K562 (cell line): ENCODE measurements at regions not wholly inside any gene's neighbourhood (a gene's known extent, or its start where the extent isn't known, plus 50 kb on each side); places are given as distances from the start of the nearest gene placed in this dataset.

ENCODE experiments used
- DPF2 ChIP-seq: fragments of 450-650 bp; IDR thresholded peaks from 2 replicates; pipeline ENCODE4 v1.6.1; 2016
- KDM4B ChIP-seq, 2 experiments: fragments of 450-650 bp in 1 of 2; sonication (generic) in 1 of 2; IDR thresholded peaks; 2 replicates each; pipeline ENCODE4 v1.6.1; 2016 to 2017; ENCODE audit warnings: borderline replicate concordance in 2 of 2, antibody characterized with exemption in 1 of 2, low read depth in 1 of 2, mild to moderate bottlenecking in 1 of 2
- MIER1 ChIP-seq: fragments of 450-650 bp; IDR thresholded peaks from 2 replicates; pipeline ENCODE4 v1.6.1; 2016; ENCODE audit warnings: antibody characterized with exemption, mild to moderate bottlenecking, low read depth
- NR3C1 ChIP-seq: sonication (generic); formaldehyde crosslinking; IDR thresholded peaks from 2 replicates; pipeline ENCODE4 v1.8.1; 2022; ENCODE audit warnings: missing genetic modification reagents
- ZBED1 ChIP-seq: IDR thresholded peaks from 2 replicates; pipeline ENCODE4 v1.6.1; 2014
- ZNF239 ChIP-seq: fragments of 250-450 bp; sonication (Bioruptor Pico); IDR thresholded peaks from 2 replicates; pipeline ENCODE4 v1.4.0; 2020; ENCODE audit warnings: mild to moderate bottlenecking
- TF ChIP-seq, protein P1 (sequence below), 2 experiments: IDR thresholded peaks; 2 replicates each; pipeline ENCODE4 v1.6.1; 2012; ENCODE audit warnings: improper control_type of control experiment in 2 of 2, low read depth in 2 of 2, low read length in 2 of 2, borderline replicate concordance in 1 of 2

DNA sequence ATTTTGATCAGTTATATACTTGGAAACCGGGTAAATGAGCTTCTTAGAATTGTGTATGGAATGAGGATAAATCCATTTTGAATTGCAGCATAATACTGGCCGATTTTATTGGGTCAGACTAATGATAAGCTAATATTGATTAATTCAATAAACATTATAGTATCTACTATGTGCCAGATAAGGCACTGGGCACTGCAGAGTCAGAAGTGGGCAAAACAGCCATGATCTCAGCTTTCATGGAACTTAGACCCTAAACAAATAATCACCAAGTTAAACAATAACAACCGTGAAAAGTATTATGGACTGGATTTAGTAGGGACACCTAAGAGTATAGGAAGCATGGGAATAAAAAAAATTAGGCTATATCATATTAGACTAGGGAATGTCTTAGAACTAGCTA lies 297.0 kb upstream of the PKDCC start:
- no peak for TF ChIP-seq KDM4B (IDR thresholded peaks at IDR 0.05; ENCODE audit: borderline replicate concordance in 2 of 2, low read depth in 1 of 2)
- no peak for TF ChIP-seq NR3C1 (CRISPR knock-in tag)
- TF ChIP-seq DPF2: no peak
- no peak for TF ChIP-seq ZBED1
- TF ChIP-seq, protein P1, sequence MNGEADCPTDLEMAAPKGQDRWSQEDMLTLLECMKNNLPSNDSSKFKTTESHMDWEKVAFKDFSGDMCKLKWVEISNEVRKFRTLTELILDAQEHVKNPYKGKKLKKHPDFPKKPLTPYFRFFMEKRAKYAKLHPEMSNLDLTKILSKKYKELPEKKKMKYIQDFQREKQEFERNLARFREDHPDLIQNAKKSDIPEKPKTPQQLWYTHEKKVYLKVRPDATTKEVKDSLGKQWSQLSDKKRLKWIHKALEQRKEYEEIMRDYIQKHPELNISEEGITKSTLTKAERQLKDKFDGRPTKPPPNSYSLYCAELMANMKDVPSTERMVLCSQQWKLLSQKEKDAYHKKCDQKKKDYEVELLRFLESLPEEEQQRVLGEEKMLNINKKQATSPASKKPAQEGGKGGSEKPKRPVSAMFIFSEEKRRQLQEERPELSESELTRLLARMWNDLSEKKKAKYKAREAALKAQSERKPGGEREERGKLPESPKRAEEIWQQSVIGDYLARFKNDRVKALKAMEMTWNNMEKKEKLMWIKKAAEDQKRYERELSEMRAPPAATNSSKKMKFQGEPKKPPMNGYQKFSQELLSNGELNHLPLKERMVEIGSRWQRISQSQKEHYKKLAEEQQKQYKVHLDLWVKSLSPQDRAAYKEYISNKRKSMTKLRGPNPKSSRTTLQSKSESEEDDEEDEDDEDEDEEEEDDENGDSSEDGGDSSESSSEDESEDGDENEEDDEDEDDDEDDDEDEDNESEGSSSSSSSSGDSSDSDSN (IDR thresholded peaks at IDR 0.05; ENCODE audit: borderline replicate concordance in 1 of 2, low read depth in 2 of 2, low read length in 2 of 2): no peak
- TF ChIP-seq ZNF239 (CRISPR knock-in tag): no peak
- TF ChIP-seq MIER1: no peak
